Endothelial cell of umbilical vein (primary cell): ENCODE measurements at regions not wholly inside any gene's neighbourhood (a gene's known extent, or its start where the extent isn't known, plus 50 kb on each side); places are given as distances from the start of the nearest gene placed in this dataset.

Experiments
- EZH2 ChIP-seq: IDR thresholded peaks from 2 replicates; pipeline ENCODE4 v1.6.1; 2012; ENCODE audit warnings: borderline replicate concordance, low read depth, mild to moderate bottlenecking, moderate library complexity, low read length, inconsistent platforms; ENCODE audit not compliant: severe bottlenecking
- MYC ChIP-seq: IDR thresholded peaks from one replicate; pipeline ENCODE4 v1.6.1; 2011; ENCODE audit warnings: mild to moderate bottlenecking, low read depth, low read length
- POLR2A ChIP-seq: IDR thresholded peaks from 2 replicates; pipeline ENCODE4 v1.6.1; 2012; ENCODE audit warnings: low read depth, mild to moderate bottlenecking, control low read depth, low read length
- POLR2AphosphoS5 ChIP-seq: IDR thresholded peaks from 2 replicates; pipeline ENCODE4 v1.6.1; 2012; ENCODE audit warnings: low read depth, mild to moderate bottlenecking, control low read depth, low read length, moderate library complexity; ENCODE audit not compliant: insufficient read depth
- TF ChIP-seq, protein P1 (sequence below), 2 donors: IDR thresholded peaks; 1 replicate in 1 of 2; 2 replicates in 1 of 2; pipeline ENCODE4 v1.5.1; 2011; ENCODE audit warnings: low read length in 2 of 2, mild to moderate bottlenecking in 2 of 2, moderate library complexity in 2 of 2, control low read depth in 1 of 2, inconsistent platforms in 1 of 2, low read depth in 1 of 2; ENCODE audit not compliant: insufficient read depth in 1 of 2; ENCODE audit errors: extremely low read depth in 1 of 2

DNA sequence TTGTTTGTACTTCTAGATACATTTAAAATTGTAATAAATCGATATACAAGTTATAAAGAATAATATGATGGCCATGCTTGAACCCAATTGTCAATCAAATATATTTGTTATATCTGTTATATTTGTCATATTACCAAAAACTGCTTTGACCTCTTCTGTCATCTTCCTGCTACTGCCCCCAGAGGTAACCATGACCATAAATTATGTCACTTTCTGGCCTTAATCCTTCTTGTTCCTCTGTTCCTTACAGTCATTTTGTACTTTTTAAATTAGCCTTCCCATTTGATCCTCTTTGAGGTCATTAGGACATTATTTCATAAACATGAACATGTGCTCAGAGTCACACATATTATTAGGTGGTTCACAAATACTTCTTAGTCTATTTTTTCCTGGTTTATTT lies 124.7 kb downstream of the HFE start:
- TF ChIP-seq, protein P1, sequence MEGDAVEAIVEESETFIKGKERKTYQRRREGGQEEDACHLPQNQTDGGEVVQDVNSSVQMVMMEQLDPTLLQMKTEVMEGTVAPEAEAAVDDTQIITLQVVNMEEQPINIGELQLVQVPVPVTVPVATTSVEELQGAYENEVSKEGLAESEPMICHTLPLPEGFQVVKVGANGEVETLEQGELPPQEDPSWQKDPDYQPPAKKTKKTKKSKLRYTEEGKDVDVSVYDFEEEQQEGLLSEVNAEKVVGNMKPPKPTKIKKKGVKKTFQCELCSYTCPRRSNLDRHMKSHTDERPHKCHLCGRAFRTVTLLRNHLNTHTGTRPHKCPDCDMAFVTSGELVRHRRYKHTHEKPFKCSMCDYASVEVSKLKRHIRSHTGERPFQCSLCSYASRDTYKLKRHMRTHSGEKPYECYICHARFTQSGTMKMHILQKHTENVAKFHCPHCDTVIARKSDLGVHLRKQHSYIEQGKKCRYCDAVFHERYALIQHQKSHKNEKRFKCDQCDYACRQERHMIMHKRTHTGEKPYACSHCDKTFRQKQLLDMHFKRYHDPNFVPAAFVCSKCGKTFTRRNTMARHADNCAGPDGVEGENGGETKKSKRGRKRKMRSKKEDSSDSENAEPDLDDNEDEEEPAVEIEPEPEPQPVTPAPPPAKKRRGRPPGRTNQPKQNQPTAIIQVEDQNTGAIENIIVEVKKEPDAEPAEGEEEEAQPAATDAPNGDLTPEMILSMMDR (IDR thresholded peaks at IDR 0.05; ENCODE audit: extremely low read depth in 1 of 2, insufficient read depth in 1 of 2, low read depth in 1 of 2, low read length in 2 of 2): no peak
- TF ChIP-seq EZH2: no peak
- no peak for TF ChIP-seq POLR2AphosphoS5
- TF ChIP-seq POLR2A: no peak
- no peak for TF ChIP-seq MYC
